IMR-90 (cell line): ENCODE measurements at regions not wholly inside any gene's neighbourhood (a gene's known extent, or its start where the extent isn't known, plus 50 kb on each side); places are given as distances from the start of the nearest gene placed in this dataset.

Experiments
- BHLHE40 ChIP-seq: fragments of 150-350 bp; IDR thresholded peaks from 2 replicates; pipeline ENCODE4 v1.6.1; 2016; ENCODE audit warnings: mild to moderate bottlenecking, low read depth, low read length
- RAD21 ChIP-seq: IDR thresholded peaks from 2 replicates; pipeline ENCODE4 v1.6.1; 2012; ENCODE audit warnings: low read length, improper control_type of control experiment
- SMC3 ChIP-seq: fragments of 150-350 bp; IDR thresholded peaks from 2 replicates; pipeline ENCODE4 v1.6.1; 2016; ENCODE audit warnings: low read depth, mild to moderate bottlenecking, antibody characterized with exemption, low read length, moderate library complexity
- TF ChIP-seq, protein P1 (sequence below): conservative IDR thresholded peaks from 2 replicates; pipeline ENCODE4 v1.5.1; 2012; ENCODE audit warnings: mild to moderate bottlenecking, low read depth, low read length, improper control_type of control experiment

DNA sequence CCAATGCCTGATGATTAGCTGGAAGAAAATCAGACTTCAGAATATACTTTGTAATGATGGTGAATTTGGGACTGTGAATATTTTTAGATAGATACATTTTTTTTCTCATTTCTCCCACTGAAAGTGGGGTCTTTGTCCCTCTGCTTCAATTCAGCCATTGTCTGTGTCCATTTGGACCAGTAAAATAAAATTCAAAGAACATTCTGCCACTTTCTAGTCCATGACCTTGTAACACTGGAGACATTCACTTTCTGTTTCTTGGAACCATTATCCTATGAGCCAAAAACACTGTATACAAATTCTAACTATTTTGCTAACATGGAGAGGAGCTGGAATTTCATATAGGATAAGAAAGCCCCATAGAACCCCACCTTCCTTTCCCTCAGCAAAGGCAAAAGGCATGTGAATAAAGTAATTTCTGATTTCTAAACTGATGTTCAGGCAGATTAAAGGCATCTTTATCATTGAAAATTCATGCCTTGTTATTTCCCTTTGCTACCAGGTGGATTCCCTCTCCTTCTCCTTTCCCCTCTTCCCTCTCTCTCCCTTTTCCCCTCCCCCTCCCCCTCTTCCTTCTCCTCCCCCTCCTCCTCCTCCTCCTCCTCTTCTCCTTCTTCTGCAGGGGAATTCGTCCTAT lies 2010.4 kb upstream of the LRRTM1 start:
- TF ChIP-seq BHLHE40 (no peak), SMC3 (no peak), RAD21 (no peak)
- TF ChIP-seq, protein P1, sequence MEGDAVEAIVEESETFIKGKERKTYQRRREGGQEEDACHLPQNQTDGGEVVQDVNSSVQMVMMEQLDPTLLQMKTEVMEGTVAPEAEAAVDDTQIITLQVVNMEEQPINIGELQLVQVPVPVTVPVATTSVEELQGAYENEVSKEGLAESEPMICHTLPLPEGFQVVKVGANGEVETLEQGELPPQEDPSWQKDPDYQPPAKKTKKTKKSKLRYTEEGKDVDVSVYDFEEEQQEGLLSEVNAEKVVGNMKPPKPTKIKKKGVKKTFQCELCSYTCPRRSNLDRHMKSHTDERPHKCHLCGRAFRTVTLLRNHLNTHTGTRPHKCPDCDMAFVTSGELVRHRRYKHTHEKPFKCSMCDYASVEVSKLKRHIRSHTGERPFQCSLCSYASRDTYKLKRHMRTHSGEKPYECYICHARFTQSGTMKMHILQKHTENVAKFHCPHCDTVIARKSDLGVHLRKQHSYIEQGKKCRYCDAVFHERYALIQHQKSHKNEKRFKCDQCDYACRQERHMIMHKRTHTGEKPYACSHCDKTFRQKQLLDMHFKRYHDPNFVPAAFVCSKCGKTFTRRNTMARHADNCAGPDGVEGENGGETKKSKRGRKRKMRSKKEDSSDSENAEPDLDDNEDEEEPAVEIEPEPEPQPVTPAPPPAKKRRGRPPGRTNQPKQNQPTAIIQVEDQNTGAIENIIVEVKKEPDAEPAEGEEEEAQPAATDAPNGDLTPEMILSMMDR, result no peak
